ENCODE measurements at regions not wholly inside any gene's neighbourhood (a gene's known extent, or its start where the extent isn't known, plus 50 kb on each side); places are given as distances from the start of the nearest gene placed in this dataset.
"Not testable (repeated sequence)": the region's sequence is repeated elsewhere in the genome, so short reads cannot be mapped to it uniquely, and the experiment has no call there.

DNA sequence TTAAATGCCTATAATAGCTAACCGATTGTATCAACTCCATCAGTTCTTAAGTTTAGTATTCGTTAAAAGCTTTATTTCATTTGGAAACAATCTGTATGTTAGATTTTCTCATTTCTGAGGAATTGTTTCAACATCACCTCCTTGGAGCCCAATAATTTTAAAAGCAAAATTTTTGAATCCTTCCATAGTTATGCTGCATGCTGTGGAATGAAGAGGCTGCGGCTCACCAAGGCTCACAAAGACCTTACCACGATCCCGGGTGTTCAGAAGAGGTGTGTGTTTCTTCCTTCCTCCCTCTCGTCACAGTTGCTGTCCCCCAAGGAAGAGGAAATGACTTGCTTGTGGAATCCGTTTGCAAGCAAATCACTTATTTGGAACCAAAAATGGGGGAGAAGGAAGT, 143.8 kb downstream of the FGF1 start:
- no peak for DNase-seq (ENCODE audit: low read depth)

DNA sequence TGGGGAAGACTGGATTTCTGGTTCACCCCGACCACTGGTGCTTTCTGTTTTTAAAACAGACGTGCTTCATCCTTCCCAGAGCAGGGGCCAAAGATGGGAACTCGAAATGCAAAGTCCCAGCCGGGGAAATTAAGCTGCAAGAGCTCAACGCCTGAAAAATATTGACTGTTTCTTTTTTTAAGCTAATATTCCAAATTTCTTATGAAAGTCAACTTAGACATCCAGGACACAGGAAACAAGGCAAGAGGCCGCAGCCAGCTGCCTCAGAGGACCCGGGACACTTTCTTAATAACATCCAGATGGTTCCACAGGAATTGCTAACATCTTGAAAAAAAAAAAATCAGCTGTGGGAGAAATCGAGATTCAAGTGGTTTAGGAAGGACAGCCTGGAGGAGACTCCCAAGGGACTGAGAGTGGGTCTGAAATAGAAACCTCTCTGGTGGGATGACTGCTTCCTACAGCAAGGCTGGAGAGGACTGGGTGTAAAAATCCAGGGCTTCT, 144.9 kb downstream of the FGF1 start:
- DNase-seq (ENCODE audit: low read depth), result peak; percentile 57

DNA sequence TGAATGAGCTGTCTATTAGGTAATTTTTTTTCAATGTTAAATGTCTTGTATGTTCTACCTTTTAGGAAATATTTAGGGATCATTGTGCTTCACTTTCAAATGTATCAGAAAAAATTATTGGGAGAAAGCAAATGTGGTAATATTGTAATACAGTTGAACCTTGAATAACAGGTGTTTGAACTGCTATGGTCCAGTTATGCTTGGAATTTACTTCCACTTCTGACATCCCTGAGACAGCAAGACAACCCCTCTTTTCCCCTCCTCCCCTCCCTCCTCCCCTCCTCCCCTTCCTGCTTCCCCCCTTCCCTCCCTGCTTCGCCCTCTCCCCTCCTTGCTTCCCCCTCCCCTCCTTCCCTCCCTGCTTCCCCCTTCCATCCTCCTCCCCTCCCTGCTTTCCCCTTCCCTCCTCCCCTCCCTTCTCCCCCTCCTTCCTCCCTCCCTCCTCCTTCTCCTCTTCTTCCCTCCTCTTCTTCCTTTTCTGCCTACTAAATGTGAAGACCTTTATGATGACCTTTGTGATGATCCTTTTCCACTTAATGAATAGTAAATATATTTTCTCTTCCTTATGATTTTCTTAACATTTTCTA, 146.6 kb downstream of the FGF1 start:
- no peak for DNase-seq (ENCODE audit: low read depth)

DNA sequence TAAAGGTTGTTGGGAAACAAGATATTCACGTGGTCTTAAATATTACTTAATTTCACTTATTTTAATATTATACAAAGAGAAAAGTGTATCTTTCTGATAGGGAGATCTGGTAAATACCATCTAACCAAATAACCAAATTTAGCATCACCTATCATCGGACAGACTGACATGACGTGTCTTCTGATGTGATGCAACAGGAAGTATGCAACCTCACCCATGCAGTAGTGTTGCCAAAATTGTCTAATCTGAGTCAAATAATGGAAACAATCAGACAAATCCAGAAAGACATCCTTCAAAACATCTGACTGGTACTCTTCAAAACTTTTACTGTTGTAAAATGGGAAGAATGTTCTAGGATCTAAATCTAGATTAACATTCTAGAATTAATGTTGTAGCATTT, 148.0 kb downstream of the FGF1 start:
- no peak for DNase-seq (ENCODE audit: low read depth)

DNA sequence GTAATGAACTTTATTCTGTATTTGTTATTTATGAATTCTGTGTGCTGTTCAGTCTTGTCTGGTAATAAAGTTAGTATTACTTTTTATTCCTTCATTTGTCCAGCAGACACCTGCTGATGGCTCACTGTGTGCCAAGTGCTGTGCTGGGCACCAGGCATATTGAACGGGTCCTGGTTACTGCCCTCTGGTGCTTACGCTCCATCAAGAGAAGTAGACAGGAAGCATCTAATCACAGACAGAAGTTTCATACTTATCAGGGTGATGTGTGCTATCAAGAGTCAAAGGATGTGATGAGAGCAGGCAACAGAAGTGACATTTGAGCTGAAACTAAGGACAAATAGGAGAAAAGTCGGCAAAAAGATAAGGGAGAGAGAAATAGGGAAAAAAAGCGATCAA, 153.1 kb downstream of the FGF1 start:
- no peak for DNase-seq (ENCODE audit: low read depth)

DNA sequence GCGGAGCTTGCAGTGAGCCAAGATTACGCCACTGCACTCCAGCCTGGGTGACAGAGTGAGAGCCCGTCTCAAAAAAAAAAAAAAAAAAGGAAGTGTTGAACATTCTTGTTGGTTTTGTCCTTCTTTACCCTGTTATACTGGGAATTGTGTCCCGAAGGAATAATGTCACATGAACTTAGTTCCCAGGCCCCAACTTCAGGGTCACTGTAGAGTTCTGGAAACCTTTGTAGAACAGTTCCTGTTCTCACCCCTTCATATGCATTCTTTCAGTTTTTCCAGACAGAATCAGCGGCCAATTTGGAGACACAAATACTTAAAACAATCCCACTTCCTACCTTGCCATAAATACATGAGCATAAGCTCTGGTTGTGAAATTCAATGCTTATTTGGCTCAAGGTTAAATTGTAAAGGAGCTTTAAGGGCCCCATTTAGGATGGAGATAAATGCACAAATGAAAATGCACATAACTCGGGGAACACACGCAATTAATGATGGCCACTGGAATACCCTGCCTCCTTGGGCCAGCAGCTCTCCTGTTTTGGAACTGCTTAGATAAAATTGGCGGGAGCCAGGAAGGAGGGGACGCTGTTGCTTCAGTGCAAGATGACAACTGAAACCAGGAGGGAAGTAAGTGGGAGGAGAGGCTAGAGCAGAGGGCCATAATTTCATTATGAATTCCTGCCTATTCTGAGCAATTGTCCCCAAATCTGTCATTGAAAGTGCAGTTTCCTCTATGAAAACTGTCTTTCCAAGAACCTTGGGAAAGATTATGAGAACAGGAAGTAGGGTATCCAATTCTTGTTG, 153.7 kb downstream of the FGF1 start:
- no peak for DNase-seq (ENCODE audit: low read depth)

DNA sequence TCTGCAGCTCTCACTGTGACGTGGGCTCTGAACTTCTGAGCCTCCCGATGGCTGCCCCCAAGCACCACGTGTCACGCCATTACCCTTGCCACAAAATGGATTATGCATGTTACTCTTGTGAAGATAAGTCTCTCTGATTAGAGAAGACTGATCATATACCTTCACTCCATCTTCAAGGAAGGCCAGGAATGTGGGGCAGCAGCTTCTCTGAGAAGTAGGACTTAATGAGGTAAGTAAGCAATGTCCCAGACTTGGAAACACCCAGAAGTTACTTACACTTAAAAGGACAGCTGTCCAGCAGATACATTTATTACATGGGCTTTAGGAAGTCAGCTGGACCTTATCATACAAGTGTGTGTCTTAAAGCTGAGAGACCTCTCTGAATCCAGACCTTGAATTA, 155.0 kb downstream of the FGF1 start:
- no peak for DNase-seq (ENCODE audit: low read depth)

DNA sequence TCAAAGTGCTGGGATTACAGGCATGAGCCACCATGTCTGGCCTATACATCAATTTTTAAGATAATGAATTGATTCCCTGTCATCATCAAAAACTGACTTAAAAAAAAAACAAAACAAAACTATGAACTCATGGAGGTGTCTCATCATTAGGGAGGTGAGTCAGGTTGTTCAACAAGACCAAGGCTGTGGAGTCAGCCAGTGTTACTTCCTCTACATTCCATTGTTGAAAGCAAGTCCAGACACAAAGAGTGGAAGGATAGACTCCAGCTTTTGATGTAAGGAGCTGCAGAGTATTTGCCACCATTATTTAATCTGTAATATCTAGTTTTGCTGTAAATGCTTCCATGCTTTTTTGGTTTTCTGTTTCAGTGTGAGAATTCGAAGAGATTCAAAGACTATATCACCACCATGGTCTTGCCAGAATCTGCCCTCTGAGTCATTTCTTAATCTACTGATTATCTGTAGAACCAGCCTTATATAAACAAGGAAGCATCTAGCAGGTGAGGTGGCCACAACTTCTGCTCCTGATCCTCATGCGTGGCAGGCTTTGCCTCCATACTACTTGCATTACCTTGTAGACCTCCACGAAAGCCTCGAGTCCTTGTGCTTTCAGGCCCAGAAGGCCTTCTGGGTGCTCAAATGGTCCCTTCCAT, 156.1 kb downstream of the FGF1 start:
- DNase-seq (ENCODE audit: low read depth), result no peak

DNA sequence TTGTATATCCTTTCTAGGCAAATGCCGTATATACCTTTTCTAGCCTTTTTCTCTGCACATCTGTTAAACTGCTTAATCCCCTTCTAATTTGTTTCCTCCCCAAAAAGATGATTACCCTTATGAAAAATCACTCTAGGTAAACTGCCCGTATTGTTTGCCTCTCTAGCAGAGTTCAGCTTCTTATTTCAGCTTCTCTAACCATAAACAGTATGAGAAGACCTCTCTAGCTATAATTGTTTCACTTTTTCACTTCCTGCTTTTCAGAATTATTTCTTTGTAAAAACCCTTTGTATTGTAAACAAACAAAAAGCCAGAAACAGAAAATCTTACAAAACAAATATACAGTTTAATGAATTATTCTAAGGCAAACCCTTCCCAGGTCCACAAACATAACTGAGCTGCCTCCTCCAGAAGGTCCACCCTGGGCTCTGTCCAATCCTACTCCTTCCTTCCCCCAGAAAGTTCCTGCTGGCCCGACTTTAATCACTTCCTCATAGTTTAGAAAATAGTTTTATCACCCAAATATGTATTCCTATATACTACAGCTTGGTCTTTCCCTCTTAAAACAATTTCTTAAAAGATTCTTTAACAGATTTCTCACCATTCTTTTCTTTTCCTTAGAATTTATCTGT, 158.1 kb downstream of the FGF1 start:
- no peak for DNase-seq (ENCODE audit: low read depth)

DNA sequence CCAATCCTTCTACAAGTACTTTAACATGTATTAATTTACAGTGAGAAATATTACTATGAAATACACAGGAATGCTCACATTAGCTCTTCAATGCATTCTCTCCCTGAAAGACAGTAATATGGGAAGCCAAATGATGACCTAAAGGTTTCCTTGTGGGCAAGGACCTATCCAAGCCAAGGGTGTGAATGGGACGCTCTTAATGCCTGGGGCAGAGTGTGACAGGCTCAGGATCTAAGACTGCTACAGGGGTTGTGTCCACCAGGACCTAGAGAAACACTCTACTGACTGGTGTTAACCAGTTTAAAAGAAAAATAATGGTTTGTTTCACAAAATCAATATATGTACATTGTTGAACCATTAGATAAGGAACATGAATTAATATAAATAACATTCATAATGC, 158.7 kb downstream of the FGF1 start:
- no peak for DNase-seq (ENCODE audit: low read depth)

DNA sequence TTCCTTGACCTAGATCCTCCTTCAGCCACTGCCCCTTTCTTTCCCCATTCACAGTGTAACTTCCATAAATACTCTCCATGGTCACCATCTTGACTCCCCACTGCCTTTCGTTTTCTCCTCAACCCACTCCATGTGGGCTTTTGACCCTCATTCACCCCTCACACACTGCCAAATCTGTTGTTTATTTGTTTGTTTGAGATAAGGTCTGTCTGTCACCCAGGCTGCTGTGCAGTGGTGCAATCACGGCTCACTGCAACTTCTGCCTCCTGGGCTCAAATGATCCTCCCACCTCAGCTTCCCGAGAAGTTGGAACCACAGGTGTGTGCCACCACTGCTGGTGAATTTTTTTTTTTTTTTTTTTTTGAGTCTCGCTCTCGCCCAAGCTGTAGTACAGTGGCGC, 162.9 kb downstream of the FGF1 start:
- no peak for DNase-seq (ENCODE audit: low read depth)

DNA sequence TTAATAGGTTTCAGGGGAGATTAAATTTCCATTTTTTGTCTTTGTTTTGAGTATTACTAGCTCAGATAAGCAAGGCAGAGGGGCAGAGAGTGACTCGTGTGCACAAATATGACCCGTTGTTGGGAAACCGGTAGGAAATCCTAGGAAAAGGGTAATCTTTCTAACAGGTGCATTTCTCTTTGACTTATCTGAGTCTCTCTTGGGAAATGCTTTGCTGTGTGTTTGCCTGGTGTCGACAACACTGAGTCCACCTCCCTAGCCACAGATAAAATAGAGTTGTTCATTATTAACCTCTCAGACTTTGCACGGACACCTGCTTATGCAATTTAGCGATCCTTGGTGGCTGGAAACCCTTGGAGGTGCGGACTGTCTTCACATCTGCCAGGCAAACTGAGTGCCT, 164.2 kb downstream of the FGF1 start:
- DNase-seq (ENCODE audit: low read depth), result no peak

DNA sequence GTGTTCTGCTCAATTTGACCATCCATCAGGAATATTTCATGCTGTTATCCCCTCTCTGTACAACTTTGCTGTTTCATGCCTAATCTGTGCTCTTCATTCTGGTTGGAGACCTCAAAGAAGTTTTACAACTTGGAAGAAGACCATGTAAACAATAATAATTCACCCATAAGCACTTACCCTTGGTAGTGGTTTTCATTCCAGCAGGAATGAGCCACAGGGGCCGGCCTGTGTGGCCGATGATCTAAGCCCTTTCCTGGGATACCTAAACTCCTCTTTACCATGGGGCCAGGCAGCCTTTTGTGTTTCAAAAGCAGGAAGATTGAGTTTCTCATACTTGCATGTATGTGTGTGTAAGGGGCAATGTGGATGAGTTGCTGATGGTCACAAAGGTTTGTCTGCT, 165.0 kb downstream of the FGF1 start:
- DNase-seq (ENCODE audit: low read depth), result no peak

DNA sequence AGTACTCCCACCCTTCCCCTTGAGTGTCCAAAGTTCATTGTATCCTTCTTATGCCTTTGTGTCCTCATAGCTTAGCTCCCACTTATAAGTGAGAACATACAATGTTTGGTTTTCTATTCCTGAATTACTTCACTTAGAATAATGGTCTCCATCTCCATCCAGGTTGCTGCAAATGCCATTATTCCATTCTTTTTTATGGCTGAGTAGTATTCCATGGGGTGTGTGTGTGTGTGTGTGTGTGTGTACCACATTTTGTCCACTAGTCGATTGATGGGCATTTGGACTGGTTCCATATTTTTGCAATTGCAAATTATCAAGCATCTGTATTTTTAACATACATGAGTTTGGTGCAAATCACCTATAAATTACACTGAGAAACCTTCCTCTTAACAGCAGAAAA, 166.0 kb downstream of the FGF1 start:
- not testable (repeated sequence) for DNase-seq (ENCODE audit: low read depth)

DNA sequence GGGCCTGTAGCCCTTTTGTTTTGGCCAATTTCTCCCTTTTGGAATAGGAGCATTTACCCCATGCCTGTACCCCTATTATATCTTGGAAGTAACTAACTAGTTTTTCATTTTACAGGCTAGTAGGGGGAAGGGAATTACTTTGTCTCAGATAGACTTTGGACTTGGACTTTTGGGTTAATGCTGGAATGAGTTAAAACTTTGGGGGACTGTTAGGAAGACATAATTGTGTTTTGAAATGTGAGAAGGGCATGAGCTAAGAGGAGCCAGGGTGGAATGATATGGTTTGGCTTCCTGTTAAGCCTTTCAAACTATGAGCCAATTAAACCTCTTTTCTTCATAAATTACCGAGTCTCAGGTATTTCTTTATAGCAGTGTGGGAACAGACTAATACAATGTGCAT, 168.1 kb downstream of the FGF1 start:
- no peak for DNase-seq (ENCODE audit: low read depth)

DNA sequence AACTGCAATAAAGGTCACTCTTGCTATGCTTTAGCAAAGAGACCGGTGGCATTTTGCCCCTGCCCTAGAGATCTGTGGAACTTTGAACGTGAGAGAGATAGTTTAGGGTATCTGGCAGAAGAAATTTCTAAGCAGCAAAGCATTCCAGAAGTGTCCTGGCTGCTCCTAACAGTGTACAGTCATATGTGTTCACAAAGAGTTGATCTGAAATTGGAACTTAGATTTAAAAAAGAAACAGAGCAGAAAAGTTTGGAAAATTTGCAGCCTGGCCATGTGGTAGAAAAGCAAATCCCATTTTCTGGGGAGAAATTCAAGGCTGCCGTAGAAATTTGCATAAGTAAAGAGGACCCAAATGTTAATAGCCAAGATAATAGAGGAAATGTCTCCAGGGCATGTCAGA, 169.2 kb downstream of the FGF1 start:
- DNase-seq (ENCODE audit: low read depth), result no peak

DNA sequence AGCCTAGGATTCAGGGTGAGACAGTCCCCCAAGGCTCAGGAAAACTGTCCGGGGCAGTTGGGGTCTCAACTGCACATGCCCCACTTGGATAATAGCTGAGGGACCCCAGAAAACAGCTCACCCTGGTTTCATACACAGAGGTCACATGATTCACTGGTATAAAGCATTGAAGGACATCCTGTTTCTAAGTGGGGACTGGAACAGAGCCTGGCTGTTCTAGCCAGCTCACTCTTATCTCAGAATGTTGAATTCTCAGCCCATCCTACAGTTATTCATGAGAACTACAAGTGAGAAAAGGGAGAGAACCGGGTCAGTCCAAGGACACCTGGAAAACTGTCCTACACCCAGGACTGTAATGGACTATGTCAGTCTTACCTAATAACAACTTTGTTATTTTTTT, 170.9 kb downstream of the FGF1 start:
- DNase-seq (ENCODE audit: low read depth), result no peak

DNA sequence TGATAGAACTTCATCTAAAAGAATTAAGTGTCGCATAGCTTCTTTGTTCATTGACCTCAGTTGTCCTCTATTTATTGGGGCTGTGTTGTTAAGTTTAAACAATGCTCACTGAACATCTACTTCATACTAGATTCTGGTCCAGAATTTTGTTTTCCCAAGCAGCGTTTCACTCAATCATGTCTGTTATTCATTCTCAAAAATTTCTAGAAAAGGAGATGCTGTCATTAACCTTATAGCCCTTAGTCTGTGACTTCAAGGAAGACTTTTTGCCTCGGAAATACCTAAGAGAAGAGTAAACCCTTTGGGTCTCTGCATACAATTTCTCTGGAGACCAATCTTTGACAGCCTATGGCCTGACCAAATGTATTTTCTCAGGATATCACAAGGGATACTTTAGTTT, 171.7 kb downstream of the FGF1 start:
- no peak for DNase-seq (ENCODE audit: low read depth)

DNA sequence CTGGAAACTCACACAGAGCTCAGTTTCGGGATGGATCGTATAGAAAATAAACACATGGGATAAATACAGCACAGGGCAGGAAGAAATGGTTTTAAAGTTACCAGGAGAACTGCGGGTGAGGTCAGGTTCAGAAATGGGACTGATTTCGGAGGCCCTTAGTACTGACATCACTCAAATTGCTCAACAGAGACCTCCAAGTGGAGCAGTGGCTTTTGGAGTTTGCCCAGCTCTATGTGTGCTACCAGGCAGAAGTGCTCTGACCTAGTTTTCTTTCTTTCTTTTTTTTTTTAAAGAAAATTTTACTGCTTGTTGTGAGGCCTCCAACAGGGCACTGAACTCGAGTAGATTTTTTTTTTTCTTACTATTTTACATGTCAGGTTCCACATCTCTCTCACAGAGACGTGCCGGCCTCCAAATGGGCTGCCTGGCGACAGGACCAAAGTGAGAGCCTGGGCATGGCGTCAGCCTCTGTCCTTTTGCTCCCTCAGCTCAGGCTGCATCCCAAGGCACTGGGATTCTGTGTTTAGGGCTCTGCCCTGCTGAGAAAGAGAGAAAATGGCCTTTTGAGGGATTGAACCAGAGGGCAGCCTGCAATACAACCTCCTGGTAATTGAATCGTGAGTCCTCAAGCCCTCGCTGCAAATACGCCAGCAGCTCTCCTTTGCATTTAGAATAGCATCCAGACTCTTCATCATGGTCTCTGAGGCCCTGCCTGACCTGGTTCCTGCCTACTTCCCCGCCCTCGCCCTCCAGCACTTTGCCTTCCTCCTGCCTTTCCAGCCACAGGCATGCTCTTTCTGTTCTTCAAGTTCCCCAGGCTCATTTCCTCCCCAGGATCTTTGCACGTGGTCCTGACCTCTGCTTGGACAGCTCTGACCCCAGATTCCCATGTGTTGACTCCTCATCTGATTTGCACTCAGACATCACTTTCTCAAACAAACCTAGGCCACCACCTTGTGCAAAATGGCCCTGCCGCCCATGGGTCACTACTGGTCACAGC, 173.5 kb downstream of the FGF1 start:
- no peak for DNase-seq (ENCODE audit: low read depth)

DNA sequence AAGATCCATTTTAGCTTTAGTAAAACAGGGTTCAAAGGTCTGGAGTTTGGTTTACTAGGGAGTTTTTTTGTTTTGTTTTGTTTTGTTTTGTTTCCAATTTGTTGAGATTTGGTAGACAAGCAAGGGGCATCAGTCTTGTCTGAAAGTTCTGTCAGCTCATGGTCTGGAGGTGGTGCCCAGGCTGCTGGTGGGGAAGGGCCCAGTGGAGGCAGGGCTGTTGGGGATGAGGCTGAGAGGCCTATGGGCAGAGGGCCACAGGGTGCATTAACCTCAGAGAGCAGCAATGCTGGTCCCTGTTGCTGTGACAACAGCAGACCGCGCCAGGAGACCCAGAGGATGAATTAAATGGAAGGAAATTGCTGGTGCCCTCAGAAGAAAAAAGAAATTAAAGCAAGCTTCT, 174.5 kb downstream of the FGF1 start:
- no peak for DNase-seq (ENCODE audit: low read depth)

DNA sequence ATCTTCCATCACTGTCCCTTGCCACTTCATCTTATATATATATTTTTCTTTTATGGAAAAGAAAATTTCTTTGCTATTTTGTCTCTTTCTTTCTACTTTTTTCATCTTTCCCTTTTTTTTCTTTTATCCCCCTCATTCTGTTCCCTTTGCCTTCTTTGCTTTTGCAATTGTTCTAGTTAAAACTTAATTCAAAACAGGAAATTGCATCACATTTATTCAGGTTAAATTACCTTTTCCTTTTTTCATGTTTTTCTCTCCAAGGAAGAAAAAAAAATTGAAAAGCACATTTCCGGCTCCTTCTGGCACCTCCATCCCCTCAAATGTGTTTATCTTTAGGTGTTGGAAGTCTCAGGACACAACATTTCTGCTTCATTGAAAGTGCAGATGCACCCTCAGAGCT, 176.9 kb downstream of the FGF1 start:
- DNase-seq (ENCODE audit: low read depth), result no peak

DNA sequence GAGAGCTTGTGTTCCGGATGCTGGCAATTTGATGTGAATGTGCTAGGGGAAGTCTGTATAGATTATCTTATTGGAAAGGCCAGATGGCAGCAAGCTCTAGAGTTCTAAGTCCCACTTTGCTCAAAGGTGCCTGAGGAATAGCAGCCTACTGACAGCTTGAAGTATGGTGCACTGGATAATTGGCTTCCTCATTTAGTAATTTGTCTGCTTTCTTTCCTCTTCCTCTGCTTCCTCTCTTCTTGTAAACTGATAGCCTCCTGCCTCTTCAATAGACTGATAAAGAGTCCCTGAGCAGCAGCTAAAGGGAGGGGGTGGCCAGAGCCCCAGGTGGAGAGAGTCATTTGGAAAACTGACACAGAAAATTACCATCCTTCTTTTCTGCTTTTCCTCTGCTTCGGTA, 177.3 kb downstream of the FGF1 start:
- DNase-seq (ENCODE audit: low read depth), result no peak
